ENCODE measurements at regions not wholly inside any gene's neighbourhood (a gene's known extent, or its start where the extent isn't known, plus 50 kb on each side); places are given as distances from the start of the nearest gene placed in this dataset.

DNA sequence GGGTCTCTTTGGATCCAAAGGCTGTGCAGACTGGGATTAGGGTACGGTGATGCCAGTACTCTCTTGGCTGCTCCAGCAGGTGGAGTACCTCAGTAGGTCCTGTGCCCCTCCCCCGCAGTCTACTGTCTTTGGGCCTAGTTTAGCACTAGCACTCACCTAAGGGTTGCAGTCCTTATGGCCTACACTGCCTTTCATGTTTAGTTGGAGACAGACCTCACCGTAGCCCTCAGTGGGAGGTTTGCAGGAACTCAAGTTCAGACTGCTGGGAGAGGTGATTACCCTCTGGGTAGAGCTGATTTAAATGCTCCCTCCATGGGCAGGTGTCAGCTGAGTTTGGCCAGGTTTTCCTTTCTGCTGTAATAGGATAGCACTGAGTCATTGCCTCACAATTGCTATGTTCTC, 210.8 kb upstream of the TMEM196 start:
- Histone ChIP-seq H2AFZ (ENCODE audit: low read depth, low read length) (no peak overlapping the region), H4K20me1 (ENCODE audit: insufficient read depth, low read length) (no peaks in the 10 kb centered on the region), H3K4me1 (ENCODE audit: low read length) (peaks cover 26% of the 10 kb centered on the region), H3K27me3 (ENCODE audit: low read depth, low read length) (no peaks in the 10 kb centered on the region), H3K9me3 (ENCODE audit: insufficient read depth, low read length) (no peaks in the 10 kb centered on the region), H3K79me2 (ENCODE audit: low read length) (no peaks in the 10 kb centered on the region), H3K4me3 (ENCODE audit: low read length) (no peak overlapping the region), H3K27ac (ENCODE audit: low read length) (no peak overlapping the region), H3K9ac (ENCODE audit: low read length) (no peak overlapping the region), H3K4me2 (ENCODE audit: low read length) (no peak overlapping the region), H3K36me3 (replicated peaks; ENCODE audit: low read depth, low read length) (no peaks in the 10 kb centered on the region)
- TF ChIP-seq EZH2phosphoT487 (IDR thresholded peaks at IDR 0.05; ENCODE audit: low read depth) = no peak
- TF ChIP-seq, protein P1, sequence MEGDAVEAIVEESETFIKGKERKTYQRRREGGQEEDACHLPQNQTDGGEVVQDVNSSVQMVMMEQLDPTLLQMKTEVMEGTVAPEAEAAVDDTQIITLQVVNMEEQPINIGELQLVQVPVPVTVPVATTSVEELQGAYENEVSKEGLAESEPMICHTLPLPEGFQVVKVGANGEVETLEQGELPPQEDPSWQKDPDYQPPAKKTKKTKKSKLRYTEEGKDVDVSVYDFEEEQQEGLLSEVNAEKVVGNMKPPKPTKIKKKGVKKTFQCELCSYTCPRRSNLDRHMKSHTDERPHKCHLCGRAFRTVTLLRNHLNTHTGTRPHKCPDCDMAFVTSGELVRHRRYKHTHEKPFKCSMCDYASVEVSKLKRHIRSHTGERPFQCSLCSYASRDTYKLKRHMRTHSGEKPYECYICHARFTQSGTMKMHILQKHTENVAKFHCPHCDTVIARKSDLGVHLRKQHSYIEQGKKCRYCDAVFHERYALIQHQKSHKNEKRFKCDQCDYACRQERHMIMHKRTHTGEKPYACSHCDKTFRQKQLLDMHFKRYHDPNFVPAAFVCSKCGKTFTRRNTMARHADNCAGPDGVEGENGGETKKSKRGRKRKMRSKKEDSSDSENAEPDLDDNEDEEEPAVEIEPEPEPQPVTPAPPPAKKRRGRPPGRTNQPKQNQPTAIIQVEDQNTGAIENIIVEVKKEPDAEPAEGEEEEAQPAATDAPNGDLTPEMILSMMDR (IDR thresholded peaks at IDR 0.05; ENCODE audit: low read depth, low read length) = peak; percentile 8

DNA sequence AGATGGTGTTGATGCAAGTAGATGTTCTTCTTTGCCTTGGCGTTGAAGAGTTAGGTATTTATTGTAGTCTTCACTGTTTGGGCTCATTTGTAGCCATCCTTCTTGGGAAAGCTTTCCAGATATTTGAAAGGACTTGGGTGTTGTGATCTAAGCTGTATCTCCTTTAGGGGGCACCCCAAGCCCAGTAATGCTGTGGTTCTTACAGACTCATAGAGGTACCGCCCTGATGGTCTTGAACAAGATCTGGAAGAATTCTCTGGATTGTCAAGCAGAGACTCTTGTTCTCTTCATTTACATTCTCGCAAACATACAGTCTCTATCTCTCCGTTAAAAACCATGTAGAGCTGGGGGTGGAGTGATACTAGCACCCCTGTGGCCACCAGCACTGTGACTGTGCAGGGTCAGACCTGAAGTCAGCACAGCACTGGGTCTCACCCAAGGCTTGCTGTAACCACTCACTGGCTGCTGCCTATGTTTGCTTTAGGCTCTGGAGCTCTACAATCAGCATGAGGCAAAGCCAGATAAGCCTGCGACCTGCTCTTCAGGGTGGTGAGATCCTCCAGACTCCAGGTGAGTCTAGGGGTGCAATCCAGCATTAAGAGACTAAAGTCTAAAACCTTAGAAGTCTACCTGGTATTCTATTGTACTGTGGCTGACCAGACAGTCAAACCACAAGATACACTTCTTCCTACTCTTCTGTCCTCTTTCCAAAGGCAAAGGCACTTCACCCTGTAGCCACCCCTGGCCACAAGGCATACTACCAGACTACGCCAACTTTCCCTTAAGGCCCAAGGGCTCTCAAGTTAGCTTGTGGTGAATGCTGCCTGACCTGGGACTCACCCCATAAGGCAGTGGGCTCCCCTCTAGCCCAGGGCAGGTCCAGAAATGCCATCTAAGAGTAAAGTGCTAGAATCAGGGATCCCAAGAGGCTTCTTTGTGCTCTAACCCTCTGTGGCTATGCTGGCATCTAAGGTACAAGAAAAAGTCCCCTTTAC, 209.7 kb upstream of the TMEM196 start:
- no peaks in the 10 kb centered on the region for H3K79me2 ChIP-seq (ENCODE audit: low read length)
- no peaks in the 10 kb centered on the region for H3K36me3 ChIP-seq (replicated peaks; ENCODE audit: low read depth, low read length)
- H4K20me1 ChIP-seq (ENCODE audit: insufficient read depth, low read length) = no peaks in the 10 kb centered on the region
- H2AFZ ChIP-seq (ENCODE audit: low read depth, low read length) = no peak overlapping the region
- H3K9me3 ChIP-seq (ENCODE audit: insufficient read depth, low read length) = no peaks in the 10 kb centered on the region
- no peak overlapping the region for H3K4me3 ChIP-seq (ENCODE audit: low read length)
- no peak for TF ChIP-seq EZH2phosphoT487 (IDR thresholded peaks at IDR 0.05; ENCODE audit: low read depth)
- TF ChIP-seq, protein P1 (IDR thresholded peaks at IDR 0.05; ENCODE audit: low read depth, low read length) = peak; percentile 68
- peaks cover 17% of the 10 kb centered on the region for H3K4me1 ChIP-seq (ENCODE audit: low read length)
- no peaks in the 10 kb centered on the region for H3K27me3 ChIP-seq (ENCODE audit: low read depth, low read length)
- H3K9ac ChIP-seq (ENCODE audit: low read length) = no peak overlapping the region
- no peak overlapping the region for H3K4me2 ChIP-seq (ENCODE audit: low read length)
- H3K27ac ChIP-seq (ENCODE audit: low read length) = no peak overlapping the region

DNA sequence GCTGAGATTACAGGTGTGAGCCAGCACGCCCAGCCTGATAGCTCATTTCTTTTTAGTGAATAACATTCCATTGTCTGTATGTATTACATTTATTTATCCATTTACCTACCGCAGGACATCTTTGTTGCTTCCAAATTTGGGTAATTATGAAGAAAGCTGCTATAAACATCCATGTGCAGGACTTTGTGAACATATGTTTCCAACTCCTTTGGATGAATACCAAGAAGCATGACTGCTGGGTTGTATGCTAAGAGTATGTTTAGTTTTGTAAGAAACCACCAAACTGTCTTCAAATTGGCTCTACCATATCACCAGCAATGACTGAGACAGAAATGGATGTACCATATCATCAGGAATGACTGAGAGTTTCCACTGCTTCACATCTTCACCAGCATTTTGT, 200.2 kb upstream of the TMEM196 start:
- TF ChIP-seq, protein P1 (IDR thresholded peaks at IDR 0.05; ENCODE audit: low read depth, low read length) = no peak
- no peak for TF ChIP-seq EZH2phosphoT487 (IDR thresholded peaks at IDR 0.05; ENCODE audit: low read depth)
- no peaks in the 10 kb centered on the region for H4K20me1 ChIP-seq (ENCODE audit: insufficient read depth, low read length)
- H3K9me3 ChIP-seq (ENCODE audit: insufficient read depth, low read length) = no peaks in the 10 kb centered on the region
- no peaks in the 10 kb centered on the region for H3K79me2 ChIP-seq (ENCODE audit: low read length)
- H2AFZ ChIP-seq (ENCODE audit: low read depth, low read length) = no peak overlapping the region
- H3K4me2 ChIP-seq (ENCODE audit: low read length) = no peak overlapping the region
- no peaks in the 10 kb centered on the region for H3K4me1 ChIP-seq (ENCODE audit: low read length)
- no peak overlapping the region for H3K9ac ChIP-seq (ENCODE audit: low read length)
- no peaks in the 10 kb centered on the region for H3K36me3 ChIP-seq (replicated peaks; ENCODE audit: low read depth, low read length)
- H3K27ac ChIP-seq (ENCODE audit: low read length) = no peak overlapping the region
- H3K4me3 ChIP-seq (ENCODE audit: low read length) = no peak overlapping the region
- no peaks in the 10 kb centered on the region for H3K27me3 ChIP-seq (ENCODE audit: low read depth, low read length)

DNA sequence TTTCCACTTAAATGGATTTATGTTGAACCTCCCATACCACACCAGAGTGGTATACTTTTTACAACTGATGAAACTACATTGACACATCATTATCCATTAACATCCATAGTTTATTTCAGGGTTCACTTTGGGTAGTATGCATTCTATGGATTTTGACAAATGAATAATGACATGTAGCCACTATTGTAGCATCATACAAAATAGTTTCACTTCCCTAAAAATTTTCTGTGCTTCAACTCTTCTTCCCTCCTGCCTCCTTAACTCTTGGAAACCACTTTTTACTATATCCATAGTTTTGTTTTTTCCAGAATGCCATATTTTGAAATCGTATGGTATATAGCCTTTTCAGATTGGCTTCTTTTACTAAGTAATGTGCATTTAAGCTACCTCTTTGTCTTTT, 199.5 kb upstream of the TMEM196 start:
- no peaks in the 10 kb centered on the region for H3K27me3 ChIP-seq (ENCODE audit: low read depth, low read length)
- no peaks in the 10 kb centered on the region for H3K79me2 ChIP-seq (ENCODE audit: low read length)
- H3K9ac ChIP-seq (ENCODE audit: low read length) = no peak overlapping the region
- H4K20me1 ChIP-seq (ENCODE audit: insufficient read depth, low read length) = no peaks in the 10 kb centered on the region
- no peak overlapping the region for H3K4me2 ChIP-seq (ENCODE audit: low read length)
- H3K27ac ChIP-seq (ENCODE audit: low read length) = no peak overlapping the region
- H3K4me3 ChIP-seq (ENCODE audit: low read length) = no peak overlapping the region
- TF ChIP-seq EZH2phosphoT487 (IDR thresholded peaks at IDR 0.05; ENCODE audit: low read depth) = no peak
- TF ChIP-seq, protein P1 (IDR thresholded peaks at IDR 0.05; ENCODE audit: low read depth, low read length) = no peak
- no peaks in the 10 kb centered on the region for H3K9me3 ChIP-seq (ENCODE audit: insufficient read depth, low read length)
- no peaks in the 10 kb centered on the region for H3K36me3 ChIP-seq (replicated peaks; ENCODE audit: low read depth, low read length)
- no peaks in the 10 kb centered on the region for H3K4me1 ChIP-seq (ENCODE audit: low read length)
- H2AFZ ChIP-seq (ENCODE audit: low read depth, low read length) = no peak overlapping the region

Measured in OCI-LY3 (cell line).